HTR-8/SVneo (cell line): ENCODE measurements at regions not wholly inside any gene's neighbourhood (a gene's known extent, or its start where the extent isn't known, plus 50 kb on each side); places are given as distances from the start of the nearest gene placed in this dataset.

Experiments
- DNase-seq: peaks from one replicate; pipeline ENCODE4 v3.0.0; 2011; ENCODE audit warnings: low spot score, mixed read lengths; ENCODE audit not compliant: insufficient read length
- FAIRE-seq: peaks from 2 replicates; lab custom pipeline; 2011; peaks lifted over from hg19 to GRCh38; lab: Jason Lieb, UNC

DNA sequence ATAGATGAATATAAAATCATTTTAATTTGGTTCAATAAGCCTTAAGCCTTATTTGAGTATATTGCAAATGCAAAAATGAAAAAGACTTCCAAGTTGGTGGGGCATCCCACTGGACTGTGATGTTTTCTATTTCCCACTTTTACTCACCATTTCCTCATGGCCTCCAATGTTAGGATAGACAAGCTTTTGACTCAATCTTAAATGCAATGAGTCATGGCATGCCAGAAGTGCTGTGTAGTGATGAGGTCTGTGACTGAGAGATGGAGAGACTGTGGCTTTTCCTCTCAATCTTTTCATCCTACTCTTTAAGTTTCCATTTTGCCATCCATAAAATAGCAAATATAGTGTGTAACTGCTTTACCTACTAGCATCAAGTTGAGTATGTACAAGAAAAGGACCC is 1401.2 kb upstream of the CELF4 start:
- FAIRE-seq = no peak
- DNase-seq = no peak

DNA sequence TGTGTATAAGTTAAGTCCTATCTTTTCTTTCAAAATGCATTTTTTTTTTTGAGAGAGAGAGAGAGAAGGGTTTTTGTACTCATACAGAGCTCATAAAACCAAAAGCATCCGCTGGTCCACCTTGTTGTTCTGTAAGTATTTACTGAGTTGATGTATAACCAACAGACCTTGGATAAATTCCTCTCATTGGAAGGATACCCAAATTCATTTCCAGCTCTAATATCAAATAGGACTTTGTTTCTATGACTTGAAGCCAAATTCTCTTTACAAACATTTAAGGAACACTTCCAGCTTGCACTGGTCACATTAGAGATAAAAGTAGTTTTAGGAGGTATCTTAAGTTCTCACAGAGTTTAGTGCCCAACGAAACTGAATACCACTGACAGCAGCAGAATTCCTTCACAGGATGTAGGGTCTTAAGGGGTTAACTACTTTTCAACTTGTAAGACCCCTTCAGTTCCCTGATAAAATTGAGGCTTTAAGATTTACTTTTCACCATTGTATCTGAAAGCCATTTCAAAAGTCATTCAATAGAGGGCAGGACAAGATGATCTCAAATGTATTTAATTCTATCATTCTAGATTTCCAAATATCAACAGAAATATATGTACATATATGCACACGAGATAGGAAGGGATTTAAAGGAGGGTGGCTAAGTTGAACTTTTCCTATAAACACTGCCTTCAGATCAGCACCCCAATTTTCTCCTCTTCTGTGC is 1398.5 kb upstream of the CELF4 start:
- FAIRE-seq (no peak), DNase-seq (no peak)

DNA sequence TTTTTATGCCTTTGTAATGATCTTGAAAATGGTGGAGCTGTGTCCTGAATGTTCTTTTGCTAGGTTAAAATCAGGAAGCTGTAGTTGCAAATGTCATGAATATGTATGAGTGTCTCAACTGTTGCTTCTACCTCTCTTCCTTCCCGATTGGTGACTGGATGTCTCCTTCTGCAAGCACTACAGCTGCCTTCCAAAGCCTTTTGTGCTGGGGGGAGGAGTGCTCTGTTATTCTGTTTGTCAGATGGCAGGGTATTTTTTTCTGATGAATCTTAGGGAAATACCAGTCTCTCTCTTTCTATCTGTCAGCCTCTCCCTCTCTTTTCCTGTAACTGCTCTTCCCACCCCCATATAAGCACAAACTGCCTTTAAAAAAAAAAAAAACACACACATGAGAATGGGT is 1396.3 kb upstream of the CELF4 start:
- FAIRE-seq (no peak), DNase-seq (no peak)

DNA sequence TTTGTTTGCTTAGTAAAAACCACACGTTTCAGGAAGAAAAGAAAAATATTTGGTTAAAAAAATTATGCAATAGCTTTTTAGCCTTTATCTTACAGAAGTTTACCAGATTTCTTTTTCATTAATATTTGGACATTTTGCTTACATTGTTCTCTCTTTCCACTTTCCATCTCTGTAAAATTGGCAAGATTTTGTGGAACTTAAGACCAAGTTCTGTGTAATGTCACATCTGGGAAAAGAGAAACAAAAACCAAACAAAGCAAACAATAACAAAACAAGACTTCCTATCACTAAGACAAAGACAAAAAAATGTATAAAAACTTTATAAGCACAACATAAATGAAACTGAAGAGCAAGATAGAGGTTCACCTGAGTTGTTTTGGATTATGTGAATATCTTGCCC is 1392.1 kb upstream of the CELF4 start:
- FAIRE-seq = no peak
- no peak for DNase-seq

DNA sequence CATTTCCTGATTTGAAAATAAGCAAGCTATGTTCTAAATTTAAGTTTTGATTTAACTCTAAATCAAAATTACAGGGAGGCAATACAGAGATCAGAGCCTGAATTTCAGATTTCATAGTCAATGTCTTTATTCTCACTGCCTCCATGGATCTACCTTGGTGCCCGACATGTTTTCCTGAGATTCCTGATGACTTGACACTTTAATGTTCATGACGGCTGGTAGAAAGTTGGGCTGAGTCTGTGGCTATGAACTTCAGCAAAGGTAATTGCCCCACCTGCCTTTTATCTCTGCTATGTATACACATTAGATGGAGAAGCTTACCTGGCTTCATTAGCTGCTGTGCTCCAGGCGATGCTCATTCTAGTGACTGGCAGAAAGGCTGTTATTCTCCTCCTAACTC is 1390.5 kb upstream of the CELF4 start:
- FAIRE-seq = no peak

DNA sequence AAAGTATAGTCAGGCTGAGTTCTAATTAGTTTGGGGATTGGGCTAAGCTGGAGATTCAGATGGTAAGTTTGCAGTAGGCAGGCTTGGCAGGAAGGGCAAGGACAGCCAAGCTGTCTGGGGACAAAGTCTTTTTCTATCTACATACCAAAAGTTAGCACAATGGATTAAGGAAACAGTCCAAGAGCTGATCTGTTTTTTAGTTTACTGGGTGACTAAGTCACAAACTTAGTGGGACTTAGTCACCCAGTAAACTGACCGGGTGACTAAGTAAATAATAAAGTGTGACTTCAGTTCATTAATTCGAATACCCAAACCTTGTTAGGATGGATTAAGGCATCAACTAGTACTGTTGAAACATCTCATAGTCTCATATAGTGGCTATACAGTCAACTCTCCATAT is 1386.0 kb upstream of the CELF4 start:
- FAIRE-seq (no peak), DNase-seq (no peak)

More for the DNA sequence above, 1390.5 kb upstream of the CELF4 start:
- DNase-seq = no peak

DNA sequence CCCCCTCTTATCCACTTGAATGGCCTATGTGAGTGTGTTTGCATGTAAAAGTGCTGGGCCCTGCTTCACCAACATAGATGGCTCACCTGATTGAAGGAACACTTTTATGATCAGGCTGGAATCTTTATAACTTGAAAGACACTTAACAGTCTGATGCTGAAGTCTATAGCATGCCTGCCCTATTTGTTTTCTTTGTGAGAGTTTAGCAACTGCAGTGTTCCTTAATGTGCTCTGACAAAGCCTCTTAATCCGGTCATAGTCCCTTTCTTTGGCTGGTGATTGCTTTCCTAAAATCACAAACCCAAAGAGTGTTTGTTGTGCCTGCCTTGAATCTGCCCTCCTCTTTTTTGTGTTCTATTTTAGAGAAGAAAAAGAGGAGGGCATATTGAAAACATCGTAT is 1382.8 kb upstream of the CELF4 start:
- DNase-seq (no peak), FAIRE-seq (no peak)

DNA sequence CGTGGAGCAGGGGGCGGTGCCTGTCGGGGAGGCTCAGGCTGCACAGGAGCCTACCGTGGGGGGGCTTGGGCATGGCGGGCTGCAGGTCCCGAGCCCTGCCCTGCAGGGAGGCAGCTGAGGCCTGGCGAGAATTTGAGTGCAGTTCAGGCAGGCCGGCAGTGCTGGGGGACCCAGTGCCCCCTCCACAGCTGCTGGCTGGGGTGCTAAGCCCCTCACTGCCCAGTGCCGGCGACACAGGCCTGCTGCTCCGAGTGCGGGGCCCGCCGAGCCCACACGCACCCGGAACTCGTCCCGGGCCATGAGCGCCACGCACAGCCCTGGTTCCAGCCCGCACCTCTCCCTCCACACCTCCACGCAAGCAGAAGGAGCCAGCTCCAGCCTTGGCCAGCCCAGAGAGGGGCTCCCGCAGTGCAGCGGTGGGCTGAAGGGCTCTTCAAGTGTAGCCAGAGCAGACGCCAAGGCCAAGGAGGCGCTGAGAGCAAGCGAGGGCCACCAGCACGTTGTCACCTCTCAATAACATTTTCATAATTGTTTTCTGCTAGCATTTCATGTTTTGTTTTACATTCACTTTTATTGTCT is 1378.9 kb upstream of the CELF4 start:
- FAIRE-seq = no peak

DNA sequence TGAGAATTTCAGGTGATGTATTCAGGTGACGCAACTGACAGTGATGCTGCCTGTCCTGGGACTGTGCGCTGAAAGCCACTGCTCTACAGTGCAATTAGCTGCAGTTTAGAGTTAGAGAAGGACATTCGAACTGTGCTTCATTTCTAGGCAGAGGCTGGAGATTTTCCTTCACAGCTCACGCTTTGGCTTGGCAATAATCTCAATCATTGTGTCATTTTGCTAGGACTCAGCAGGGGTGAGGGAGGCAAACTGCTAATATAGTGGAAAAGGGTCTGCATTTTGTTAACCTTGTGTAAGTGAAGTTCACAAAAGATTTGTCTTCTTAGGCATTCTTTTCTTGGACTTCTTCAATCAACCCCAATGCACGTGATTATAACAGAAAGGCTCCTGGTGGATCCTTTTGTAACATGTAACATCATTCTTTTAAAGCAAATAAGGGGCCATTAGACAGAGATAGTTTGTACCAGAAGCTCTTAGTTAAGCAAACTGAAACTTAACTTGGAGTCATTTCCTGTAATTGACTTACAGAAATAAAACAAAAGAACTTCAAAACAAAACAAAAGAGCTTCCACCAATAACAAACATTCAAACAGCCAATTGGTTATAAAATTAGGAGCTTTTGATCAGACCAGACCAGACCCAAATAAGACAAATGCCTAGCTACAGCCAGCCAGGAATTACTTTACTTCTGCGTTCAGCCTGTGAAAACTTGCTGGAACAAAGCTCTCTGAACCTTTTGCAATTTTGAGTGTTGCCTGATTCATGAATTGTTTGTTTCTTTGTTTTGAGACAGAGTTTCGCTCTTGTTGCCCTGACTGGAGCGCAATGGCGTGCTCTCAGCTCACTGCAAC is 1376.3 kb upstream of the CELF4 start:
- FAIRE-seq (no peak), DNase-seq (no peak)

More for the DNA sequence above, 1378.9 kb upstream of the CELF4 start:
- no peak for DNase-seq

DNA sequence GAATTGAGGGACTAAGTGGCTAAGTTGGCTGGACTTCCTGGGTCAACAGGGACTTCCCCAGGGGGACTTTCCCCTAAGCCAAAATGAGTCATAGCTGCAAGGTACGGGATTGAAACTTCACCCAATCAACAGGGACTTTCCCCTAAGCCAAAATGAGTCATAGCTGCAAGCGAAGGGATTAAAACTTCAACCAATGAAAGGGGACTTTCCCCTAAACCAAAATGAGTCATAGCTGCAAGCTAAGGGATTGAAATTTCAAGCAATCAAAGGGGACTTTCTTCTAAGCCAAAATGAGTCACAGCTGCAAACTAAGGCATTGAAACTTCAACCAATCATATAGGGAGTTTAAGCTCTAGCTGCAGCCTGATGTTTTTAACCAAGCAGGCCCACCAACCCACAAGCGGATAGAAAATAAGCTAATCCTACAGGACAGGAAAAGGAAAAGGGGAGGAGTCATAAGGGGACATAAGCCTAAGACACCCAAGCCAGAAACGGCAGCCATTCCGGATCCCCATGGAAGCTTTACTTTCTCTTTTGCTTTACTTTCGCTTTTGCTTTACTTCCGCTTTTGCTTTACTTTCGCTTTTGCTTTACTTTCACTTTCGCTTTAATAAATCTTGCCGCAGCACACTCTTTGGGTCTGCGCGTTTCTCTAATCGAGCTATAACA is 1375.4 kb upstream of the CELF4 start:
- FAIRE-seq (no peak), DNase-seq (peak; percentile 11)

DNA sequence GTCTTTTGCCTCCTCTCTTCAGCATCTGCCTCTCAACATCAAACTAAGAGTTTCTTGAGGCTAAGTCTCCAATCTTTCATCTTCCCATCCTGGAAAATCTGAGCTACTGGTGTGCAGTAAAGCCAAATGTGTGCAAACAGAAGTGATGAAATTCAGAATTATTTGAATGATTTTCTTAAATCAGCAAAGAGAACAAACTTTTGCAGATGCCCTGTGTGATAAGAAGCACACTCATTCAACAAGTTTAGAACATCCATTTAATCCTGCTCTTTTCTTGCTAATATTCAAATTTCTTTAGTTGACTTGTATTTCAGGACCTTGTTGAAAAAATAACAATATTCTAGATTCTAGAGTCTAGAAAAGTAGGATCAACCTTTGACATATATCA is 1374.9 kb upstream of the CELF4 start:
- FAIRE-seq = no peak
- DNase-seq = no peak

DNA sequence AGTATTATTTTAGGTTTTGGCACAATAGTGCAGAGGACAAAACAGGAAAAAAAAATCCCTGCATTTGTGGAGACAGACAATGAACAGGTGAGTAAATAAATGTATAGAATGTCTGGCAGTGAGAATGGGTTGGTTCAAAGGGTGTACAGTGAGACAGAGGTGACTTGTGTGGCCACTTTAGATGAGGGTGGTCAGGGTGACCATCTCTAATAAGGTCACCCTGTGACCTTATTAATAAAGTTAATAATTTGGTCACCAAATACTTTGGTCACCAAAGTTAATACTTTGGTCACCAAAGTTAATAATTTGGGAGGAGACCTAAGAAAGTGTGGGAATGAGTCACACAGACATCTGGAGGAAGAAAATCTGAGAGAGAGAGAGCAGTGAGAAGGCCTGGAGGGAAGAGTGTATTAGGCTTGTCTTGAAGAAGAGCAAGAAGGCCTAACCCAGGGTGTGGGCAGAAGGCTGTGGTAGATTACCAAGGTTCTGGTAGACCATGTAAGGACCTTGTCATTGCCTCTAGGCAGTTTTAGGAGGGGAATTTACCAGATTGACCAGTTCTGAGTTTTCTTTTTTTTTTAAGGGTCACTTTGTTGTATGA is 1368.4 kb upstream of the CELF4 start:
- DNase-seq = no peak
- FAIRE-seq = no peak

DNA sequence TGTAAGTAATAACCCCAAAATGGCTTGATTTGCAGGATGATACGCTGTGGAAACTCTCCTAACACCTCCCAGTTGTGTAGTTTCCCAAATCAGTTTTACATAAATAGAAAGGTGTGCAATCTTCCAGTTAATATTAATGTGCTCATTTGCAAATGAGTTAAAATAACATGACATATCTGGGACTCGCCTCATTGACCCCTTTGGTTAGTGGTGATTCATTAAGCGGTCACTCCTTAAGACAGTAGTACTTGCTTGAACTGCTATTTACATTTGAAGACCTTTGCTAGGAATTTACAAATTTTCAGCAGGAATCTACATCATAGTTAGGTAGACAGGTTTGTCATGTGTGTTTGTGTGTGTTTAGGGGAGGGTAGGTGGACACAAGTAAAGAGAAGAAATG is 1367.7 kb upstream of the CELF4 start:
- DNase-seq = no peak
- no peak for FAIRE-seq

DNA sequence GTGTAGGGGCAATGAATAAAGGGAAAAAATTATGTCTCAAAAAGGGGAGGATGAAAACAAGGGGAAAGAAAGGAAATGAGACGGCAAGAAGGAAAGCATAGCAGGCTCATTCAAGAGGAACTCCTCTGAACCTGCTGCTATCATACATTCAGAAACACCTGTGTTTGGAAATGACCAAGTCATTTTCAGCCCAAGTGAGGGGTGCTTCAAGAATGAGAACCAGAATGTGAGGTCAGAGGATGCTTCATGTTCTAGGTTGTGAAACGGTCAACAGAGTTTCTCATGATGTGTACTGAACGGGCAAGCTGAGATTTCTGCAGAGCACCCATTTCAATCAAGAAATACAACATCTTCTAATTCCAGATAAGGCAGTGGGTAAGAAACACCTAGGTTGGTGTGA is 1367.2 kb upstream of the CELF4 start:
- FAIRE-seq = no peak

DNA sequence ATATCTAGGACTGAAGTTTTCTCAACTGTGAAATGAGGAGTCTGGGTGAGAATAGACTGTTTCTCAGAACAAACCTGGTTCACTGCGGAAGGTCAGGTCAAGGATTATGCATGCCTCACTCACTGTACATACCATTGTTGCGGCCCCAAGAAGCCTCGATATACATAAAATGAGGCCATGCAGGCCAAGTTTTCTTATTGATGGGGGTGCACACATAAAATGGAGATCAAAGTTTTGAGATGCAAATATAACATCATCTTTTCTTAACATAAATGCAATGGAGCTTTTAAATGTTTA is 1366.1 kb upstream of the CELF4 start:
- DNase-seq (no peak), FAIRE-seq (no peak)

More for the DNA sequence above, 1367.2 kb upstream of the CELF4 start:
- no peak for DNase-seq

DNA sequence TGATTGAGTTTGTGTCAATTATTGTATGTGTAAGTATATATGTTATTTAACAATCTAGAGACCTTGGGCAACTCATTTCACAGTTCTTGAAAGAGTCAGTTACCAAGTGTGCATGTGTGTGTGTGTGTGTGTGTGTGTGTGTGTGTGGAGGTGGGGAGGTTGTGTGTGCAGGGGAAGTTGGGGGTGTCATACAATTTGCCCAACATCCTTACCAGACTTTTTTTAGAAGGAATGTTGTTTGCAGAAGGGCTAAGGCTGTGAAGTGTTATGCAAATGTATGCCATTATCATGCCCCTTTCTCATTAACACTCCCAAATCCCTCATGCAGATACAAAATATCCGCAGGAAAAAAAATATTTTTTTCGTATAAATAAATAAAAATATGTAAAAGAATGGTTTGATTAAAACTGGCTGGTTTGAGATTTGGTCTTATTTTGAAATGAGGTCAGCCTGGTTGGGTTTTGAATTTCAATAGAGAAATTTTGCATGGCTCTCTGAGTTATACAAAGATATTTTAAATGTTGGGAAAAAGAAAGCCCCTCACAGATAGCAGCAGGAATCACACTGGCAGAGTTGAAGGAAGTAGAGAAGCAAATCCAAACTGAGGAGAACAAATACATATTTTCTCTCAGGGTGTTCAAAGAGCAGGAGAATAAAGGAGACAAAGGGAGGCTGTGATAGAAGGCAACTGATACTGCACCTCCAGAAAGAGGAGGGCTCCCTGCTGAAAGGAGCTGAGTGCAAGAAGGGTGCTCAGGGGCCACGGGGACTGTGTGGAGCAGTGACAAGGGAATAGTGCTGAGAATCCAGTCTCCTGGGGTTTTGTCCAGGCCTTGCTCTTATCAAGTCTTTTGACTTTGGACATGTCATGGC is 1365.5 kb upstream of the CELF4 start:
- DNase-seq (no peak), FAIRE-seq (no peak)

DNA sequence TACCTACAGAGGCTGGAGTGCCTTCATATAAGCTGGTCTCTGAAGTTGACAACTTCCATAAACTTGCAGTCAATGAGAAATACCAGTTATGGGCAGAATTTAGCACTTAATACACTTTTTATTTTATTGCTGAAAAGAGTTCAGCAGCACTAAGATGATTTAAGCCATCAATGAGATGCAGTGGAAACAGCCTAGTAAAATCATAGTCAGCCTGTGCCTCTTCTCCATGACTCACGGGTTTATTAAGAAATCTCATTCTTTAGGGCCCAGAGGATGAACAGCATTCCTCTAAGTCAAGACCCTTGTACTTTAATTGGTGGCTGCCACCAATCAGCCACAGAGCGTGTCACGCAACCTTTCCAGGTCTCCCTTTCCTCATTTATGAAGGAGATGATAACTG is 1357.9 kb upstream of the CELF4 start:
- no peak for DNase-seq
- no peak for FAIRE-seq

DNA sequence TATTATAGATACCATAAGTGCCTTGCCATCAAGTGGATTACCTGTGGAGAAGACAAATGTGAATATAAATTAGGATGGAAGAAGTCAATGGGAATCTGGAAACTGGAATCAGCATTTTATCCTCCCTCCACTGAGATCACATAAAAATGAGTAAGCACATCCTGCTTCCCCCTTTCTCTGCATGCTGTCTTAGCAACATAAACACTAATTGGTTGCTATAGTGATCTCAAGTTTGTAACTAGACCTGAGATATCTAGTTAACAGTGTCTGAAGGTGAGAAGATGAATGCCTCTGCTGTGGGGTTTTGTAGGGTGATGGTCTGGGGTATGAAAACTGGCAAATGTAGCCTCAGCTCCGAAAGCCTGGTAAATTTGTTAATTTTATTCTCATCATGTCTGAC is 1357.5 kb upstream of the CELF4 start:
- FAIRE-seq (no peak), DNase-seq (no peak)

DNA sequence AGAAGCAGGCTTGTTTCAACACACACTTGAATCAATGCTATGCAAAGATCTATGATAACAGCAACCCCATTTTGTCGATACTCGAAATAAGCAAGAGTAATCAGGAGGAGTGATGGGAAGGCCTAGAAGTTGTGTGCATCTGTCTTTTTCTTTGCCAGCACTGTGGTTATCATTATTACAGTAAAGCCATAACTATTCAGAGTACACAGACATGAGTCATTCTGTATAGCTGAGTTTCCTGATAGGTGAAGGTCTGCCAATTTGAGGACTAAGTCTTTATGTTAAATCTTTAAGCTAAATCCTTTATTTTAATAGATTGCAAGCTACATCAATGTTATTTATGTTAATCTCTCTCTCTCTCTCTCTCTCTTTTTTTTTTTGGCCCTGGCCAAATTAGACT is 1344.4 kb upstream of the CELF4 start:
- no peak for DNase-seq
- FAIRE-seq = no peak

DNA sequence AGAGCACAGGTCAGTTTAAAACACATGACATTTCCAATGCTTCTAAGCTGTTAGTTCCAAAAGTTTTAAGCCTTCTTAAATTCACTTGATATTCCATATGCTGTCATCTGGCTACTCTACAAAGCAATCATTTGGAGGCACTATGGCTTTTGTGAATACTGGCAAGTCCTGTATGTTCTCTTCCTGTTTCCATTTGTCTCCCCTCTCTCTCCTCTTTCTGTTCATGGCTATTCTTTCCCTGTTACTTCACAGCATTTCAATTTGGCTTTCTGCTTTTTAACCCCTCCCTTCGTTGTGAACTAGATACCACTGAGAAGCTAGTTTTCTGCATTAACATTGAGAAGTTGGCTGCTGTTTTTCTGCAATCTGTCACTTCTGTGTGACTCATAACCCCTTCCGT is 1337.2 kb upstream of the CELF4 start:
- no peak for DNase-seq
- no peak for FAIRE-seq
